Mucosa of descending colon (tissue), 3 donors: ENCODE measurements at regions not wholly inside any gene's neighbourhood (a gene's known extent, or its start where the extent isn't known, plus 50 kb on each side); places are given as distances from the start of the nearest gene placed in this dataset.
"Not testable (repeated sequence)": the region's sequence is repeated elsewhere in the genome, so short reads cannot be mapped to it uniquely, and the experiment has no call there.

Experiments used
- ATAC-seq: fragments of 200-7000 bp; cut with Tn5 transposase; one replicate; pipeline ENCODE4 v1.9.1; 2020; ENCODE audit warnings: mild to moderate bottlenecking, moderate library complexity
- DNase-seq, 3 donors: peaks; one replicate each; pipeline ENCODE4 v3.0.0-alpha.2; 2020
- H3K36me3 ChIP-seq: fragments of 200-600 bp; one replicate; pipeline ENCODE4 v1.8.0; 2021; ENCODE audit warnings: low read depth, mild to moderate bottlenecking
- H3K4me1 ChIP-seq: fragments of 200-600 bp; one replicate; pipeline ENCODE4 v1.8.0; 2021; ENCODE audit warnings: low read depth, mild to moderate bottlenecking
- H3K4me3 ChIP-seq: fragments of 200-600 bp; one replicate; pipeline ENCODE4 v1.8.0; 2021; ENCODE audit warnings: mild to moderate bottlenecking
- H3K9me3 ChIP-seq: fragments of 200-600 bp; one replicate; pipeline ENCODE4 v1.8.0; 2021; ENCODE audit warnings: mild to moderate bottlenecking
- CTCF ChIP-seq: fragments of 200-600 bp; IDR thresholded peaks from one replicate; pipeline ENCODE4 v1.8.0; 2022; ENCODE audit warnings: antibody characterized with exemption, mild to moderate bottlenecking
- intact Hi-C, 2 donors: fragments of 100-400 bp; cut with DNase I in 1 of 2; cut with micrococcal nuclease in 1 of 2; formaldehyde crosslinking; loops; one replicate each; pipeline versions ENCODE4 v1.11.0 to v1.11.1; 2022; cut with DNase I, micrococcal nuclease
- donor health status: DM: no; HTN: no; CAD: no; lungs with moderate emphysema.
- donor health status: DM: no; HTN: no; CAD: no.
- donor health status: DM: no; HTN: yes; CAD: no.

- no peak overlapping the region for H3K4me3 ChIP-seq
- H3K36me3 ChIP-seq: no peaks in the 10 kb centered on the region
- no peak for DNase-seq
- H3K4me1 ChIP-seq: no peaks in the 10 kb centered on the region
- no peaks in the 10 kb centered on the region for H3K9me3 ChIP-seq
- no peak for TF ChIP-seq CTCF
- intact Hi-C loops: no loop called here
- ATAC-seq: no peak
Observed at GRCh38 chr9:105121861-105122430, 122.5 kb upstream of the SLC44A1 start.

GRCh38 chr9:105124598-105124997, 119.9 kb upstream of the SLC44A1 start:
- ATAC-seq, H3K4me1 ChIP-seq, H3K4me3 ChIP-seq, DNase-seq, H3K36me3 ChIP-seq, intact Hi-C loops, H3K9me3 ChIP-seq: not testable (repeated sequence)

- H3K9me3 ChIP-seq: no peaks in the 10 kb centered on the region
- no peak for DNase-seq
- H3K4me1 ChIP-seq: no peaks in the 10 kb centered on the region
- no peak for ATAC-seq
- no peak for TF ChIP-seq CTCF
- H3K36me3 ChIP-seq: no peaks in the 10 kb centered on the region
- H3K4me3 ChIP-seq: no peak overlapping the region
- intact Hi-C loops: no loop called here
Observed at GRCh38 chr9:105126226-105126625, 118.2 kb upstream of the SLC44A1 start.

GRCh38 chr9:105127863-105128220, 116.6 kb upstream of the SLC44A1 start:
- intact Hi-C loops: no loop called here
- peak in 1 of 3 donors; percentile 38 for DNase-seq
- peak; percentile 89 for ATAC-seq
- no peak for TF ChIP-seq CTCF
- Histone ChIP-seq H3K36me3 (no peaks in the 10 kb centered on the region), H3K9me3 (no peaks in the 10 kb centered on the region), H3K4me3 (no peak overlapping the region), H3K4me1 (no peaks in the 10 kb centered on the region)

GRCh38 chr9:105128908-105129600, 115.4 kb upstream of the SLC44A1 start:
- no peaks in the 10 kb centered on the region for H3K9me3 ChIP-seq
- ATAC-seq (no peak), DNase-seq (no peak)
- H3K4me1 ChIP-seq: no peaks in the 10 kb centered on the region
- no peak for TF ChIP-seq CTCF
- intact Hi-C loops: no loop called here
- no peaks in the 10 kb centered on the region for H3K36me3 ChIP-seq
- no peak overlapping the region for H3K4me3 ChIP-seq

GRCh38 chr9:105129731-105130130, 114.7 kb upstream of the SLC44A1 start:
- no peaks in the 10 kb centered on the region for H3K36me3 ChIP-seq
- no peak overlapping the region for H3K4me3 ChIP-seq
- no peak for TF ChIP-seq CTCF
- intact Hi-C loops: no loop called here
- H3K4me1 ChIP-seq: no peaks in the 10 kb centered on the region
- no peaks in the 10 kb centered on the region for H3K9me3 ChIP-seq
- ATAC-seq: no peak
- DNase-seq: no peak
